Motor neuron (in vitro differentiated cells): ENCODE measurements at regions not wholly inside any gene's neighbourhood (a gene's known extent, or its start where the extent isn't known, plus 50 kb on each side); places are given as distances from the start of the nearest gene placed in this dataset.

ENCODE experiments used
- ATAC-seq, 8 experiments: fragments of 200-7000 bp; cut with Tn5 transposase; replicated peaks in 6 of 8; 2 replicates each; pipeline ENCODE4 v1.8.0; 2021; ENCODE audit warnings: mild to moderate bottlenecking in 8 of 8, moderate library complexity in 8 of 8
- H3K27ac ChIP-seq, 2 donors: fragments of 250-450 bp; sonication (Bioruptor Pico); 2 replicates each; pipeline ENCODE4 v1.9.0; 2021; ENCODE audit warnings: antibody characterized with exemption in 2 of 2, mild to moderate bottlenecking in 2 of 2, moderate library complexity in 1 of 2
- H3K4me1 ChIP-seq, 2 donors: fragments of 250-450 bp; sonication (Bioruptor Pico); replicated peaks in 1 of 2; 2 replicates each; pipeline ENCODE4 v1.6.1; 2021; ENCODE audit warnings: antibody characterized with exemption in 2 of 2, mild to moderate bottlenecking in 2 of 2, moderate library complexity in 1 of 2
- H3K4me3 ChIP-seq, 5 donors: fragments of 250-450 bp; sonication (Bioruptor Pico); 2 replicates each; pipeline ENCODE4 v1.9.0; 2021; ENCODE audit warnings: antibody characterized with exemption in 5 of 5, mild to moderate bottlenecking in 5 of 5, moderate library complexity in 4 of 5
- WGBS, 10 experiments: fragments of 450-650 bp; shearing (Covaris generic); methylation state at CpG; one replicate each; pipeline ENCODE4 v1.0.0; 2022; 5-methylcytosine and 5-hydroxymethylcytosine counted together
- in situ Hi-C, 9 experiments: fragments of 400-800 bp; cut with MboI; loops; one replicate each; pipeline ENCODE4 v1.15.0; 2021; ENCODE audit warnings: low sequenced_read_pairs in 9 of 9, low pct_unique_long_range_greater_than_20kb in 2 of 9; ENCODE audit not compliant: unreplicated experiment in 9 of 9

GRCh38 chr10:83952314-83952713 is 187.0 kb upstream of the GHITM start:
- peaks cover 2 to 22% of the 10 kb centered on the region in 2 donors for H3K4me1 ChIP-seq
- H3K27ac ChIP-seq = no peak overlapping the region
- no peak overlapping the region for H3K4me3 ChIP-seq
- 20 to 86% methylated on average over 1 of the region's 1 CpG; no CpG with 5 or more reads in 8 of the 10 experiments for WGBS, 10 experiments
- peak in 1 of 8 experiments; percentile 60 for ATAC-seq
- in situ Hi-C loops = no loop called here

- H3K27ac ChIP-seq = no peak overlapping the region
- in situ Hi-C loops = no loop called here
- 0 to 80% (median 62%) methylated on average over 1 to 2 of the region's 2 CpGs; no CpG with 5 or more reads in 6 of the 10 experiments for WGBS, 10 experiments
- H3K4me1 ChIP-seq = peaks cover 12 to 32% of the 10 kb centered on the region in 2 donors
- H3K4me3 ChIP-seq = no peak overlapping the region
- peak in 2 of 8 experiments; percentile 56 to 76 for ATAC-seq
Measured at GRCh38 chr10:83953589-83953988, 185.7 kb upstream of the GHITM start.

GRCh38 chr10:83954193-83954799 is 185.0 kb upstream of the GHITM start:
- H3K4me1 ChIP-seq = peaks cover 12 to 32% of the 10 kb centered on the region in 2 donors
- peak in 2 of 8 experiments; percentile 20 to 22 for ATAC-seq
- H3K27ac ChIP-seq = no peak overlapping the region
- H3K4me3 ChIP-seq = no peak overlapping the region
- WGBS, 10 experiments = 0 to 83% (median 47%) methylated on average over 1 to 3 of the region's 4 CpGs; no CpG with 5 or more reads in 5 of the 10 experiments
- in situ Hi-C loops = no loop called here

GRCh38 chr10:83955406-83955805 is 183.9 kb upstream of the GHITM start:
- WGBS, 10 experiments = 0 to 100% (median 63%) methylated on average over 1 to 2 of the region's 2 CpGs; no CpG with 5 or more reads in 1 of the 10 experiments
- Histone ChIP-seq H3K27ac (no peak overlapping the region), H3K4me3 (no peak overlapping the region), H3K4me1 (peaks cover 12 to 32% of the 10 kb centered on the region in 2 donors)
- ATAC-seq = no peak
- in situ Hi-C loops = no loop called here

- peak overlapping the region in 1 of 2 donors; percentile 60 for H3K27ac ChIP-seq
- H3K4me1 ChIP-seq = peaks cover 12 to 29% of the 10 kb centered on the region in 2 donors
- in situ Hi-C loops = no loop called here
- no peak overlapping the region for H3K4me3 ChIP-seq
- ATAC-seq = peak in 5 of 8 experiments; percentile 17 to 60 (median 39)
- WGBS, 10 experiments = 17 to 100% (median 78%) methylated on average over 1 to 2 of the region's 4 CpGs; no CpG with 5 or more reads in 1 of the 10 experiments
Measured at GRCh38 chr10:83957168-83957947, 182.0 kb upstream of the GHITM start.

- in situ Hi-C loops = no loop called here
- Histone ChIP-seq H3K4me1 (peaks cover 12 to 14% of the 10 kb centered on the region in 2 donors), H3K4me3 (no peak overlapping the region), H3K27ac (no peak overlapping the region)
- peak in 6 of 8 experiments; percentile 55 to 75 (median 67) for ATAC-seq
- WGBS, 10 experiments = 10 to 100% (median 83%) methylated on average over 1 to 3 of the region's 3 CpGs; no CpG with 5 or more reads in 3 of the 10 experiments
Measured at GRCh38 chr10:83959328-83959727, 180.0 kb upstream of the GHITM start.

- no peak overlapping the region for H3K27ac ChIP-seq
- peaks cover 11 to 12% of the 10 kb centered on the region in 2 donors for H3K4me1 ChIP-seq
- WGBS, 10 experiments = 17 to 67% (median 29%) methylated on average over 1 of the region's 1 CpG; no CpG with 5 or more reads in 5 of the 10 experiments
- H3K4me3 ChIP-seq = no peak overlapping the region
- no peak for ATAC-seq
- in situ Hi-C loops = no loop called here
Measured at GRCh38 chr10:83960125-83960524, 179.2 kb upstream of the GHITM start.

GRCh38 chr10:83961620-83962019 is 177.7 kb upstream of the GHITM start:
- Histone ChIP-seq H3K4me3 (no peak overlapping the region), H3K27ac (no peak overlapping the region), H3K4me1 (peaks cover 11 to 12% of the 10 kb centered on the region in 2 donors)
- in situ Hi-C loops = no loop called here
- ATAC-seq = peak in 5 of 8 experiments; percentile 15 to 50 (median 35)

- no peak for ATAC-seq
- no peaks in the 10 kb centered on the region for H3K4me1 ChIP-seq
- in situ Hi-C loops = no loop called here
- H3K27ac ChIP-seq = no peak overlapping the region
- H3K4me3 ChIP-seq = no peak overlapping the region
- WGBS, 10 experiments = 0 to 94% (median 60%) methylated on average over 1 to 3 of the region's 3 CpGs; no CpG with 5 or more reads in 3 of the 10 experiments
Measured at GRCh38 chr10:83963446-83963845, 175.9 kb upstream of the GHITM start.

GRCh38 chr10:83965473-83965872 is 173.8 kb upstream of the GHITM start:
- 0 to 90% (median 25%) methylated on average over 1 to 2 of the region's 2 CpGs; no CpG with 5 or more reads in 6 of the 10 experiments for WGBS, 10 experiments
- Histone ChIP-seq H3K4me3 (no peak overlapping the region), H3K4me1 (no peaks in the 10 kb centered on the region), H3K27ac (no peak overlapping the region)
- in situ Hi-C loops = no loop called here
- ATAC-seq = no peak

- Histone ChIP-seq H3K27ac (no peak overlapping the region), H3K4me3 (no peak overlapping the region), H3K4me1 (no peaks in the 10 kb centered on the region)
- WGBS, 10 experiments = 0 to 80% (median 27%) methylated on average over 1 to 4 of the region's 4 CpGs; no CpG with 5 or more reads in 4 of the 10 experiments
- no peak for ATAC-seq
- in situ Hi-C loops = no loop called here
Measured at GRCh38 chr10:83968052-83968451, 171.3 kb upstream of the GHITM start.

- ATAC-seq = no peak
- H3K4me1 ChIP-seq = peaks cover 32 to 33% of the 10 kb centered on the region in 2 donors
Measured at GRCh38 chr10:83978681-83979383, 160.5 kb upstream of the GHITM start.

GRCh38 chr10:83982812-83983211 is 156.5 kb upstream of the GHITM start:
- ATAC-seq = no peak
- Histone ChIP-seq H3K4me1 (peaks cover 34 to 36% of the 10 kb centered on the region in 2 donors), H3K27ac (peak overlapping the region in 1 of 2 donors; percentile 66), H3K4me3 (no peak overlapping the region)
- WGBS, 10 experiments = 0 to 50% (median 30%) methylated on average over 1 of the region's 1 CpG; no CpG with 5 or more reads in 6 of the 10 experiments
- in situ Hi-C loops = no loop called here

More at GRCh38 chr10:83978681-83979383, 160.5 kb upstream of the GHITM start:
- in situ Hi-C loops = no loop called here
- Histone ChIP-seq H3K27ac (no peak overlapping the region), H3K4me3 (no peak overlapping the region)
- WGBS, 10 experiments = 0 to 100% (median 75%) methylated on average over 1 to 5 of the region's 5 CpGs; no CpG with 5 or more reads in 3 of the 10 experiments
